NB4 (cell line): ENCODE measurements at regions not wholly inside any gene's neighbourhood (a gene's known extent, or its start where the extent isn't known, plus 50 kb on each side); places are given as distances from the start of the nearest gene placed in this dataset.

Experiments used
- DNase-seq: peaks from one replicate; pipeline ENCODE4 v3.0.0; 2010; ENCODE audit warnings: low read depth
- H3K4me3 ChIP-seq: one replicate; pipeline ENCODE4 v1.5.1; 2011; ENCODE audit warnings: mild to moderate bottlenecking, low read depth, low read length, moderate library complexity
- MAX ChIP-seq: IDR thresholded peaks from 2 replicates; pipeline ENCODE4 v1.6.1; 2011; ENCODE audit warnings: low read depth, low read length
- MYC ChIP-seq: IDR thresholded peaks from 2 replicates; pipeline ENCODE4 v1.6.1; 2011; ENCODE audit warnings: low read depth, low read length
- POLR2A ChIP-seq: IDR thresholded peaks from 2 replicates; pipeline ENCODE4 v1.6.1; 2011; ENCODE audit warnings: mild to moderate bottlenecking; ENCODE audit not compliant: insufficient read length; ENCODE audit errors: extremely low read depth
- TF ChIP-seq, protein P1 (sequence below): IDR thresholded peaks from one replicate; pipeline ENCODE4 v1.5.1; 2012; ENCODE audit warnings: low read depth, low read length

DNA sequence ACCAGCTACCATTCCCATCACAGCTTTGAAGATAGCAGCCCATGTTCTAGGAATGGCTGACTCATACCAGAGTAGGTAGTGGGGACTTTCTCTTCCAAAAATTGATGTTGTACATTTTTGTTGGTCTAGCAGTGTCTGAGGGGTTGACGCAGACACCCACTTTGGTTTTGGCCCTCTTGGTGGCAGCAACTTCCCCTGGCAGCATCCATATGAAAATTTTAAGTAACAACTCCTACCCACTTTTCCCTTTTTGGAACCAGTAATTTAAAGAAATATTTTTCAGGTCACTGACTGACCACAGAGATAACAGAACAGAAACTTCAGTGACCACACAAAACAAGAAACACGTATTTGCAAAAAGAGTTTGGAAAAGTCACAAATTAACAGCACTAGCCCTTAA lies 162.0 kb upstream of the TMCC3 start:
- no peak overlapping the region for H3K4me3 ChIP-seq
- TF ChIP-seq MAX (no peak), MYC (no peak), POLR2A (no peak)
- TF ChIP-seq, protein P1, sequence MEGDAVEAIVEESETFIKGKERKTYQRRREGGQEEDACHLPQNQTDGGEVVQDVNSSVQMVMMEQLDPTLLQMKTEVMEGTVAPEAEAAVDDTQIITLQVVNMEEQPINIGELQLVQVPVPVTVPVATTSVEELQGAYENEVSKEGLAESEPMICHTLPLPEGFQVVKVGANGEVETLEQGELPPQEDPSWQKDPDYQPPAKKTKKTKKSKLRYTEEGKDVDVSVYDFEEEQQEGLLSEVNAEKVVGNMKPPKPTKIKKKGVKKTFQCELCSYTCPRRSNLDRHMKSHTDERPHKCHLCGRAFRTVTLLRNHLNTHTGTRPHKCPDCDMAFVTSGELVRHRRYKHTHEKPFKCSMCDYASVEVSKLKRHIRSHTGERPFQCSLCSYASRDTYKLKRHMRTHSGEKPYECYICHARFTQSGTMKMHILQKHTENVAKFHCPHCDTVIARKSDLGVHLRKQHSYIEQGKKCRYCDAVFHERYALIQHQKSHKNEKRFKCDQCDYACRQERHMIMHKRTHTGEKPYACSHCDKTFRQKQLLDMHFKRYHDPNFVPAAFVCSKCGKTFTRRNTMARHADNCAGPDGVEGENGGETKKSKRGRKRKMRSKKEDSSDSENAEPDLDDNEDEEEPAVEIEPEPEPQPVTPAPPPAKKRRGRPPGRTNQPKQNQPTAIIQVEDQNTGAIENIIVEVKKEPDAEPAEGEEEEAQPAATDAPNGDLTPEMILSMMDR: no peak
- no peak for DNase-seq

GRCh38 chr12:94811611-94812010 lies 161.3 kb upstream of the TMCC3 start:
- no peak for DNase-seq
- no peak for TF ChIP-seq MAX
- no peak for TF ChIP-seq POLR2A
- H3K4me3 ChIP-seq: no peak overlapping the region

DNA sequence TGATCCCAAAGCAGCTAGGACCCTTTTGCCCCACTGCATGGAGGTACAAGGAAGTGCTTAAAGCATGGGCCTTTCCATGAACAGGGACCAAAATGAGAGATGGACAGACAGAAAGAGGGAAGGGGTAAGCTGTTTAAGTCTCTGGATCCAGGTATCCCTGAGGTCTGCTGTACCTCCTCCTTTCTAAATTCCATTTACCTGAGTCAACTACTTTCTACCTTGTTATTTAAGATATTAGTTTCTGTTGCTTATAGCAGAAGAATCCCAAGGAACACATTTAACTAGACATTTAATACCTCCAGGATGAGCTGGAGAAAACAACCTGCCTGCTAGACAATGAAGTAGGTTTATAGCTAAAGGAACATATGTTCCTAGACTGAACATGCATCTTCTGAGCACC lies 157.6 kb upstream of the TMCC3 start:
- no peak overlapping the region for H3K4me3 ChIP-seq
- TF ChIP-seq POLR2A (no peak), MAX (no peak), MYC (no peak)
- TF ChIP-seq, protein P1: no peak
- no peak for DNase-seq

DNA sequence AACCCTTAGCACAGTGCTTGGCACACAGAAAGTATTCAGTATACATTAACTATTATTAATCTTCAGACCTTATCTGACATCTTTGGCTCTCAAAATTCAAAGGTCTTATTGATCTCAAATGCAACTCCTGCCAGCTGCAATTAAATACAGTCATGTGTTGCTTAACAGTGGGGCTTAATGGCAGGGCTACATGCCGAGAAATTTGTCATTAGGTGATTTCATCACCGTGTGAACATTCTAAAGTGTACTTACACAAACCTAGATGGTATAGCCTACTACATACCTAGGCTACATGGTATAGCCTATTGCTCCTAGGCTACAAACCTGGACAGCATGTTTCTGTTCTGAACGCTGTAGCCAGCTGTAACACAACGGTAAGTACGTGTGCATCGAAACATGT lies 156.3 kb upstream of the TMCC3 start:
- TF ChIP-seq POLR2A (no peak), MAX (no peak), MYC (no peak)
- TF ChIP-seq, protein P1: no peak
- DNase-seq: no peak
- H3K4me3 ChIP-seq: no peak overlapping the region

GRCh38 chr12:94805749-94806529 lies 155.6 kb upstream of the TMCC3 start:
- TF ChIP-seq POLR2A: no peak
- TF ChIP-seq MYC: no peak
- no peak for DNase-seq
- H3K4me3 ChIP-seq: no peak overlapping the region

DNA sequence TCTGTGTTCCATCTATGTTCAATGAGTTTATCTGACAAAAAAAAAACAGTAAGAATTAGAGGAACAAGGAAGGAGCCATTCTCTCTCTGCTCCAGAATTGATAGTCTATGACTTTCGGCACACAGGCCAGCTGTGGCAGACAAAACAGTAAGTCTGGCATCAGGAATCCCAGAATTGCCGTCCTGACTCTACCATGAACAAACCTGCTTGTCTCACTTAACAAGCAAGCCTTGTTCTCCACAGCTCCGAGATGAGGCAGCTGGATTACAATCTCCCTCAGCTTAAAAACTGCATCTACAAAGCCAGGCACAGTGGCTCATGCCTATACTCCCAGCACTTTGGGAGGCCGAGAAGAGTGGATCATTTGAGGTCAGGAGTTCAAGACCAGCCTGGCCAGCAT lies 153.6 kb upstream of the TMCC3 start:
- TF ChIP-seq, protein P1: no peak
- TF ChIP-seq MAX: no peak
- no peak for TF ChIP-seq MYC
- TF ChIP-seq POLR2A: no peak
- no peak for DNase-seq
- no peak overlapping the region for H3K4me3 ChIP-seq
